BLaER1 (cell line): ENCODE measurements at regions not wholly inside any gene's neighbourhood (a gene's known extent, or its start where the extent isn't known, plus 50 kb on each side); places are given as distances from the start of the nearest gene placed in this dataset.
"Not testable (repeated sequence)": the region's sequence is repeated elsewhere in the genome, so short reads cannot be mapped to it uniquely, and the experiment has no call there.

Experiments
- H3K27ac ChIP-seq: shearing (Covaris generic); formaldehyde crosslinking; 2 replicates; pipeline ENCODE4 v1.8.1; 2022
- H3K27me3 ChIP-seq: shearing (Covaris generic); formaldehyde crosslinking; 2 replicates; pipeline ENCODE4 v1.8.1; 2022
- H3K36me3 ChIP-seq: shearing (Covaris generic); formaldehyde crosslinking; 2 replicates; pipeline ENCODE4 v1.8.1; 2022
- H3K4me1 ChIP-seq: shearing (Covaris generic); formaldehyde crosslinking; 2 replicates; pipeline ENCODE4 v1.8.1; 2022
- H3K4me2 ChIP-seq: shearing (Covaris generic); formaldehyde crosslinking; 2 replicates; pipeline ENCODE4 v1.8.1; 2022
- H3K4me3 ChIP-seq: shearing (Covaris generic); formaldehyde crosslinking; 2 replicates; pipeline ENCODE4 v1.8.1; 2022
- H3K9ac ChIP-seq: shearing (Covaris generic); formaldehyde crosslinking; 2 replicates; pipeline ENCODE4 v1.8.1; 2022
- H3K9me3 ChIP-seq: shearing (Covaris generic); formaldehyde crosslinking; 2 replicates; pipeline ENCODE4 v1.8.1; 2022
- H4K20me1 ChIP-seq: shearing (Covaris generic); formaldehyde crosslinking; 2 replicates; pipeline ENCODE4 v1.8.1; 2022
- Cebpa-rat ChIP-seq: shearing (Covaris generic); IDR thresholded peaks from 2 replicates; pipeline ENCODE4 v1.8.1; 2022

DNA sequence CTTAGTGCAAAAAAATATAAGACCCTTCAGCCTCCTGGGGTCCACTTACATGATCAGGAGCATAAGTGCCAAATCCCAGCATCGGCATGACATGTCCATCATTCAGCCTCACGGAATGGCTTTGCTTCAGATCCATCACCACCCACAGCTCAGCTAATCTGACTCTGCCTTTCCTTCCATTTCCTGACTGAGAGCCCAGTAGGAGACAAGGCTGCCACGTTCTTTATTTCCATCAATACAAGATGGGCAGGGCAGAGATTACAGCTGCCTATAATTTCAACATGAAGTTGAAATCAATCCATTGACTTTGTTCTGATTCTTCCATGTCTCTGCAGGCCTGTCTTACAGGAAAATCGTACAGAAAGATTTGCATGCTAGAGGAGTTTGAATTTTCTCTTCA, 76.4 kb upstream of the UCN3 start:
- Histone ChIP-seq H3K4me2 (no peak overlapping the region), H3K4me3 (no peak overlapping the region), H3K9me3 (no peaks in the 10 kb centered on the region; the same call in 1 of the 2 replicates), H3K27me3 (no peaks in the 10 kb centered on the region), H3K36me3 (no peaks in the 10 kb centered on the region), H3K27ac (no peak overlapping the region), H3K9ac (no peak overlapping the region), H3K4me1 (peaks cover 13% of the 10 kb centered on the region), H4K20me1 (no peaks in the 10 kb centered on the region)
- no peak for TF ChIP-seq Cebpa-rat

DNA sequence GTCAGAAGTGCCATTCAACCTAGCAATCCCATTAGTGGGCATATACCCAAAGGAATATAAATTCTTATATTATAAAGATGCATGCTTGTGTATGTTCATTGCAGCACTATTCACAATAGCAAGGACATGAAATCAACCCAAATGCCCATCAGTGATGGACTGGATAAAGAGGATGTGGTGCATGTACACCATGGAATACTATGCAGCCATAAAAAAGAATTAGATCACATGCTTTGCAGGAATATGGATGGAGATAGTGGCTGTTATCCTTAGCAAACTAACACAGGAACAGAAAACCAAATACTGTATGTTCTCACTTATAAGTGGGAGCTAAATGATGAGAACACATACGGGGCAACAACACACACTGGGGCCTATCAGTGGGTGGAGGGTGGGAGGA, 75.5 kb upstream of the UCN3 start:
- H3K27ac ChIP-seq, H3K9me3 ChIP-seq, H3K4me3 ChIP-seq, H3K36me3 ChIP-seq, H3K4me2 ChIP-seq, H3K27me3 ChIP-seq, H4K20me1 ChIP-seq, H3K9ac ChIP-seq: not testable (repeated sequence)
- peaks cover 21% of the 10 kb centered on the region for H3K4me1 ChIP-seq

DNA sequence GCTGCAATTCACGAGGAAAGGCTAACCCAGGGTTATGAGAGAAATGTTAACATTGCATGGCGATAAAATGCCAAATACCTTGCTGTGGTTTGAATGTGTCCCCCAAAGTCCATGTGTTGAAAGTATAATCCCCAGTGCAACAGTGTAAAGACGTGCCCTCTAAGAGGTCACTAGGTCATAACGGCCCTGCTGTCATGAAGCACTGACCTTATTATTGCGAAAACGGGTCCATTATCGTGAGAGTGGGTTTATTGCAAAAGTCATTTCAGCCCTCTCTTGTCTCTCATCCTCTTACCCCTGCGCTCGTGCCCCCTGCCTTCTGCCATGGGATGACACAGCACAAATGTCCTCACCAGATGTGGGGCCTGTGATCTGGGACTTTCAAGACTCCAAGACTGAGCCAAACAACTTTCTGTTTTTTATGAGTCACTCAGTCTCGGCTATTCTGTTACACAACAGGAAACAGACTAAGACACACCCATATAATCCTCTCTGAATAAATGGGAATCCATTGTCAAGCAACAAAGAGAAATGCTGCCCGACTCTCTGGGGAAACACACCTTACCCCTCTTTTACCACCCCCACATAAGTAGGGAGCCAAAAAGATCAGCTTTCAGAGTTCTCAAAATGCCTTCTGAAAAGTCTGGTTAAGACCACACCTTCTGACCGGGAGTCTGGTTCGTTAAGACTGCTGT, 73.1 kb upstream of the UCN3 start:
- H3K4me1 ChIP-seq, result peaks cover 22% of the 10 kb centered on the region
- no peak for TF ChIP-seq Cebpa-rat
- no peak overlapping the region for H3K4me3 ChIP-seq
- H4K20me1 ChIP-seq, result no peaks in the 10 kb centered on the region
- H3K27ac ChIP-seq, result peak overlapping the region; percentile 49; the same call in 1 of the 2 replicates
- no peaks in the 10 kb centered on the region for H3K27me3 ChIP-seq
- no peaks in the 10 kb centered on the region for H3K36me3 ChIP-seq
- H3K4me2 ChIP-seq, result peak overlapping the region; percentile 54
- no peak overlapping the region for H3K9ac ChIP-seq
- H3K9me3 ChIP-seq, result no peaks in the 10 kb centered on the region; the same call in 1 of the 2 replicates

DNA sequence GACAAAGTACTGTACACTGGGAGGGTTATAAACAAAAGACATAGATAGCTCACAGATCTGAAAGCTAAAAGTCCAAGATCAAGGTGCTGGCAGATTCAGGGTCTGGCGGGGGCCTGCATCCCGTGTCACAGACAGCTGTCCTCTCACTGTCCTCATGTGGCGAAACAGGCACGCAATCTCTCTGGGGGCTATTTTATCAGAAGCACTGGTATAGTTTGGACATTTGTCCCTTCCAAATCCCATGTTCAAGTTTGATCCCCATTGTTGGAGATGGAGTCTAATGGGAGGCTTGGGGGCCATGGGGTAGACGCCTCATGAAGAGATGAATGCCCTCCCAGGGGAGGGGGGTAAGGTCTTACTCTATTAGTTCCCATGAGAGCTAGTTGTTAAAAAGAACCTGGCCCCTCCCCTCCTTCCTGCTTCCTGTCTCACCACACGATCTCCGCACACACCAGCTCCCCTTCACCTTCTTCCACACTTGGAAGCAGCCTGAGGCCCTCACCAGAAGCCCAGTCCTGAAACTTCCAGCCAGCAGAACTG, 72.5 kb upstream of the UCN3 start:
- Histone ChIP-seq H3K4me1 (peaks cover 22% of the 10 kb centered on the region), H3K27ac (peak overlapping the region; percentile 49; the same call in 1 of the 2 replicates), H3K9me3 (no peaks in the 10 kb centered on the region; the same call in 1 of the 2 replicates), H4K20me1 (no peaks in the 10 kb centered on the region), H3K4me2 (peak overlapping the region; percentile 54), H3K27me3 (no peaks in the 10 kb centered on the region), H3K4me3 (no peak overlapping the region), H3K36me3 (no peaks in the 10 kb centered on the region), H3K9ac (no peak overlapping the region)
- TF ChIP-seq Cebpa-rat, result no peak

DNA sequence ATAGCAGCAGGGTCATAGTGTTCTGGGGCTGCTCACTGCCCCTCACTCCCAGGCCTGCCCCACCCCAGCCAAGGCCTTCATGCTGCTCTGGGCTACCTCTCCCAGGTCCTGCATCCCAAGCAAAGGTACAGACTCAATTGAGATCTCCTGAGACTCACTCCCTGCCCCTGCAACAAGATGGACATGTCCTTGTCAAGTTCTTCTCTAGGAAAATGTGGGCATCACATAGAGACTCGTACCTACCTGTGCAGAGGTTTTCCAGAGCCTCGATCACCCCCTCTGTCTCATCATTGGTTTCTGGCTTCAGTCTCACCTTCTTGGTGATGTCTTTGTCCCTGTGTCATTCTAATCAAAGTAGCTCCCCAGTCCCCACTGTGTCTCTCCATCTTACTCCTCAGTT, 71.8 kb upstream of the UCN3 start:
- H3K4me2 ChIP-seq, result not testable (repeated sequence)
- H3K4me1 ChIP-seq, result peaks cover 22% of the 10 kb centered on the region

DNA sequence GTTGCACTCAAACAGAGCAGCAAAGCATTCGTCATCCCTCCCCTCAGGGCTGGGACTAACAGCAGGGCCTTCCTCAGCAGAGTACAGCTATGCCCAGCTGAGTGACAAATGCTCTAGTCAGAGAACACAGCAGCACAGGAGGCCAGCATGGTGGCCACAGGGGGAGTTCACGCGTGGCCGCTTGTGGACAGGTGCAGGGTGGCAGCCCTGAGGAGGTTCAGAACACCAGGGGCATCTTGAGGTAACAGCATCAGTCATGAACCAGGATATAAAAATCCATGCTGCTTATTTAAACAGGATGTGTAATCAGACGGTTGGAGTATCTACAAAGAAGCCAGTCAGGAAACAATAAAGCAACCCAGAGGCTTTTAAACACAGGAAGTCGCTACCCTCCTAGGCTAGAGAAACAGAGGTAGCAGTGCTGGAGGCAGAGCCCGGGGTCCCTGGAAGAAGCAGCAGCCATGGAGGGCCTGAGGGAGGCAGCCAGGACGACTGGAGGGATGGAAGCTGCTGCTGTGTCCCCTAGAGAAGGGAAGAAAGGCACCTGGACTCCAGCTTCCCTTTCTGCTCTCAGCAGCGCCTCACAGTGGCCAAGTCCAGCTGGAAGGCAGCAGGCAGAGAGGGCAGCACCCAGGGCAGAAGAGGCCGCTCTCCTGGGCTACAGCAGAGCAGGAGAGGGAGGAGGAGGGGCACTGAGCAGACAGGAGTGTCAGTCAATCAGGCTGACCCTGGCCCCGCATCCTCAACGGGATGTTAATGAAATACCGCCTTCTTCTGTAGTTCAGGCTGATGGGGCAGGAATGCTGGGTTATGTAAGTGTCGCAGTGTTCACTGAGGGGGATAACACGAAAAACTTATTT, 70.8 kb upstream of the UCN3 start:
- no peak overlapping the region for H3K4me3 ChIP-seq
- H3K4me1 ChIP-seq, result peaks cover 22% of the 10 kb centered on the region
- H3K9ac ChIP-seq, result no peak overlapping the region
- H3K36me3 ChIP-seq, result no peaks in the 10 kb centered on the region
- H3K27me3 ChIP-seq, result no peaks in the 10 kb centered on the region
- H4K20me1 ChIP-seq, result no peaks in the 10 kb centered on the region
- no peaks in the 10 kb centered on the region; the same call in 1 of the 2 replicates for H3K9me3 ChIP-seq
- no peak for TF ChIP-seq Cebpa-rat
- peak overlapping the region; percentile 55; the same call in 1 of the 2 replicates for H3K27ac ChIP-seq
- H3K4me2 ChIP-seq, result peak overlapping the region; percentile 49

More for the DNA sequence above, 71.8 kb upstream of the UCN3 start:
- not testable (repeated sequence) for H3K9ac ChIP-seq, H4K20me1 ChIP-seq, H3K4me3 ChIP-seq, H3K36me3 ChIP-seq, H3K9me3 ChIP-seq, H3K27me3 ChIP-seq, H3K27ac ChIP-seq

DNA sequence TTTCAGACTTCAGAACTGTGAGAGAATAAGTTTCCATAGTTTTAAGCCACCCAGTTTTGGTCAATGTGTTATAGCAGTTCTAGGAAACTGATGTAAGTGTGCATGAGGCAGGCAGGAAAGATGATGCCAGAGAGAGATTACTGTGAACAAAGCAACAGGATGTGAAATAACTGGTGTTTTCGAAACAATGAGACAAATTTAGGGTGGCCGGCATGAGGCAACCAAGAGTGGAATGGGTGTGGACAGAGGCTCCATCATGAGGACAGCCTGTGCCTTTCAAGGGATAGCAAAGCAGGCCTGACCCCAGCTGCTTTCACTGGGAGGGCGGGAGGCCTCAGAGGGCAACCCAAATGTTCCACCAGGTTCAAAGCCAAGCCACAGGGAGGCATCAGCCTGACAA, 67.3 kb upstream of the UCN3 start:
- no peak overlapping the region for H3K27ac ChIP-seq
- no peak overlapping the region for H3K4me3 ChIP-seq
- no peaks in the 10 kb centered on the region for H3K27me3 ChIP-seq
- TF ChIP-seq Cebpa-rat, result no peak
- H3K36me3 ChIP-seq, result no peaks in the 10 kb centered on the region
- no peaks in the 10 kb centered on the region for H4K20me1 ChIP-seq
- H3K9ac ChIP-seq, result no peak overlapping the region
- no peak overlapping the region for H3K4me2 ChIP-seq
- H3K9me3 ChIP-seq, result no peaks in the 10 kb centered on the region
- peaks cover 12% of the 10 kb centered on the region for H3K4me1 ChIP-seq

DNA sequence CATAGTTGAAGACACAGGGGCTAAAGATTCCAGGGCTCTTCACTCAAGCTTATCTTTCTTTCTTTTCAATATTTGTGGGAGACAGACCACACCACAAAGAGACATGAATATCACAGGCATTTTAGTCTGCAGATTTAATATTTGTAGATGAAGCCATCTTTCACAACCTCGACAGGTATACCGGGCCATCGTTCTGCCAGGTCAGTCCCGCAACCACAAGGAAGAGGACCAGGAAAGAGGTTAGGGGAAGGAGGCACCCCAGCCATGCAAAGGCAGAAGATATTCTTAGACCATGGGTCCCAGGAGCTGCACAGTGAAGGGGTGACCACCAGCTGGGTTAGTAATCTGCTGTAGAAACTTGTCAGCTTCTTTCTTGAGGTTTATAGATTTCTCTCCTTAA, 66.8 kb upstream of the UCN3 start:
- Histone ChIP-seq H3K4me3 (no peak overlapping the region), H3K9me3 (no peaks in the 10 kb centered on the region), H3K36me3 (no peaks in the 10 kb centered on the region), H4K20me1 (no peaks in the 10 kb centered on the region), H3K9ac (no peak overlapping the region), H3K4me1 (peaks cover 10% of the 10 kb centered on the region), H3K27ac (no peak overlapping the region), H3K27me3 (no peaks in the 10 kb centered on the region), H3K4me2 (no peak overlapping the region)
- no peak for TF ChIP-seq Cebpa-rat

DNA sequence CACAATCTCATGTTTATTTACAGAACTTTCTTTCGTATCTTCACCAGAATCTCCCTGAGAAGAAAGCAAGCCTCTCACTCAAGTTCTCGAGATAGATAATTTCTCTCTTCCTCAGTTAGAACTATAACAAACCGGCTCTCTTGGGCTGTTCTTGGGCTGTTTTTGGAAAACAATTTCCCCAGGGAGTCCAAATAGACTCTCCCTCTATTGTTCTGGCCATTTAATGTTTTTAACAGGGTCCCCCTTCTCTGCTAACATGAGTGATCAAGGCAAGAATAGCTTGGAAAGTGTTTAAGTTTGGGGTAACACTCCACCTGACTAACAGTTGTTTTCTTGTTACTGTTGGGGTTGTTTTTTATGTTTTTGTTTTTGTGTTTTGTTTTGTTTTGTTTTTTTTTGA, 64.8 kb upstream of the UCN3 start:
- Histone ChIP-seq H3K27me3 (no peaks in the 10 kb centered on the region), H3K4me1 (no peaks in the 10 kb centered on the region), H3K9ac (no peak overlapping the region), H3K4me2 (no peak overlapping the region), H3K4me3 (no peak overlapping the region), H3K9me3 (no peaks in the 10 kb centered on the region), H3K27ac (no peak overlapping the region), H3K36me3 (no peaks in the 10 kb centered on the region), H4K20me1 (no peaks in the 10 kb centered on the region)
- TF ChIP-seq Cebpa-rat, result no peak

DNA sequence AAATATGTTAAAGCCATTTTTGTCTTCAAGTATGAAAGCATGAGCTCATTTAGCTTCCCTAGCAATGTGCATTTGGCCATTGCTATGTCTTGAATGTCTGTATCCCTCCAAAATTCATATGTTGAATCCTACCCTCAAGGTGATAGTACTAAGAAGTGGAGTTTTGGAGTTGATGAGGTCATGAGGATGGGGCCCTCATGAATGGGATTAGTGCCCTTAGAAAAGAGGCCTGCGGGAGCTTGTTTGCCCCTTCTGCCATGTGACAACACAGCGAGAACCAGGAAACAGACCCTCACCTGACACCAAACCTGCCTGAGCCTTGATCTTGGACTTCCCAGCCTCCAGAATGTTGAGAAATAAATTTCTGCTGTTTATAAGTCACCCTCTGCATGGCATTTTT, 61.3 kb upstream of the UCN3 start:
- no peaks in the 10 kb centered on the region for H4K20me1 ChIP-seq
- peaks cover 19% of the 10 kb centered on the region for H3K9me3 ChIP-seq
- H3K27ac ChIP-seq, result no peak overlapping the region
- H3K36me3 ChIP-seq, result no peaks in the 10 kb centered on the region
- no peak overlapping the region for H3K4me3 ChIP-seq
- H3K4me2 ChIP-seq, result no peak overlapping the region
- no peaks in the 10 kb centered on the region for H3K4me1 ChIP-seq
- H3K9ac ChIP-seq, result no peak overlapping the region
- H3K27me3 ChIP-seq, result no peaks in the 10 kb centered on the region
- no peak for TF ChIP-seq Cebpa-rat
